ENCODE measurements at regions not wholly inside any gene's neighbourhood (a gene's known extent, or its start where the extent isn't known, plus 50 kb on each side); places are given as distances from the start of the nearest gene placed in this dataset.

DNA sequence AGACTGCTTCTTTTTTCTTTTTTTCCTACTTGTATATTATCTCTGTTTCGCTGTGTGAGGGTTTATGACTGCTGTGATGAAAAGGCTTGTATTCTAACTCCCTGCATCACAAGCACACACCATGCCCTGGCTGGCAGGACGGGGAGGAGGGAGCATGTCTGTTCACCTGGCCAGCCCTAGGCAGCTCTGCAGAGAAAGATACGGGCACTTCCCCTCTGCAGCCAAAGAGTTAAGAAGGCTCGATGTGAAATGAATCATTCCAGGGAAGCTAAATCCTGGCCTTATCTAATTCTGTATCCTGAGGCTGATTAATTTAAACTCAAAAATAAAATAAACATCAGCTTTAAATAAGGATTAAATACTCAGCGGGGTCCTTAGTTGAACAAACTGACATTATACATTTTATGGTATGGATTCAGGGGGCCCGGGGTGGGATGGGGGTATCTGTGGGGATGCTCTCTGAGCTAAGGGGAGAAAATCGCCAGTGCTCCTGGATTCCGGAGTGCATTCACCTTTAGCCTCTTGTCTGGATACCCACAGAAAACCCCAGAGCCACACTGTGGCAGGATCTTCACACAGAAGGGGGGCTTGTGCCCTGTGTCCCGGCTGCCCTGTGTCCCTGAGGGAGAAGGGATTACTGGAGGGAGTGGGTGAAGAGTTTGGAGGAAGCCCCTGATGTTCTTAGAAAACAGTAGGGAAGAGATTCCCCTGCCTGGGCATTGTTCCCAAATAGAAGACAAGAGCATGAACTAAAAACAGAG, 321.5 kb downstream of the NPHP4 start:
- H3K79me2 ChIP-seq (ENCODE audit: control insufficient read depth, low read length): no peaks in the 10 kb centered on the region
- no peaks in the 10 kb centered on the region for H4K20me1 ChIP-seq (ENCODE audit: control insufficient read depth, insufficient read depth, low read depth, low read length)
- H3K27ac ChIP-seq (ENCODE audit: low read depth, low read length): no peak overlapping the region
- no peaks in the 10 kb centered on the region for H3F3A ChIP-seq (ENCODE audit: control insufficient read depth, insufficient read depth)
- H3K4me3 ChIP-seq (ENCODE audit: low read length): no peak overlapping the region
- H3K4me2 ChIP-seq (ENCODE audit: low read length): no peak overlapping the region
- H3K27me3 ChIP-seq (ENCODE audit: control insufficient read depth, low read length): no peaks in the 10 kb centered on the region
- TF ChIP-seq CTCF (IDR thresholded peaks at IDR 0.05; ENCODE audit: low read depth, low read length, poor library complexity, severe bottlenecking): no peak
- no peak for TF ChIP-seq EZH2phosphoT487 (IDR thresholded peaks at IDR 0.05; ENCODE audit: borderline replicate concordance, low read length)
- H3K9me2 ChIP-seq (replicated peaks; ENCODE audit: control insufficient read depth, low read length): no peaks in the 10 kb centered on the region
- H3K4me1 ChIP-seq (ENCODE audit: control insufficient read depth, low read length): no peaks in the 10 kb centered on the region
- no peaks in the 10 kb centered on the region for H3K9me3 ChIP-seq (ENCODE audit: control insufficient read depth, insufficient read depth, low read length)
- no peaks in the 10 kb centered on the region for H3K36me3 ChIP-seq (ENCODE audit: control insufficient read depth, low read length)

- TF ChIP-seq EZH2phosphoT487 (IDR thresholded peaks at IDR 0.05; ENCODE audit: borderline replicate concordance, low read length) (no peak), CTCF (IDR thresholded peaks at IDR 0.05; ENCODE audit: low read depth, low read length, poor library complexity, severe bottlenecking) (no peak)
- H3F3A ChIP-seq (ENCODE audit: control insufficient read depth, insufficient read depth): no peaks in the 10 kb centered on the region
- no peaks in the 10 kb centered on the region for H3K9me2 ChIP-seq (replicated peaks; ENCODE audit: control insufficient read depth, low read length)
- H3K4me3 ChIP-seq (ENCODE audit: low read length): no peak overlapping the region
- H4K20me1 ChIP-seq (ENCODE audit: control insufficient read depth, insufficient read depth, low read depth, low read length): no peaks in the 10 kb centered on the region
- no peak overlapping the region for H3K4me2 ChIP-seq (ENCODE audit: low read length)
- H3K27me3 ChIP-seq (ENCODE audit: control insufficient read depth, low read length): no peaks in the 10 kb centered on the region
- no peaks in the 10 kb centered on the region for H3K9me3 ChIP-seq (ENCODE audit: control insufficient read depth, insufficient read depth, low read length)
- H3K27ac ChIP-seq (ENCODE audit: low read depth, low read length): no peak overlapping the region
- H3K36me3 ChIP-seq (ENCODE audit: control insufficient read depth, low read length): no peaks in the 10 kb centered on the region
- H3K4me1 ChIP-seq (ENCODE audit: control insufficient read depth, low read length): no peaks in the 10 kb centered on the region
- no peaks in the 10 kb centered on the region for H3K79me2 ChIP-seq (ENCODE audit: control insufficient read depth, low read length)
Observed at GRCh38 chr1:5667513-5668325, 324.5 kb downstream of the NPHP4 start.

DNA sequence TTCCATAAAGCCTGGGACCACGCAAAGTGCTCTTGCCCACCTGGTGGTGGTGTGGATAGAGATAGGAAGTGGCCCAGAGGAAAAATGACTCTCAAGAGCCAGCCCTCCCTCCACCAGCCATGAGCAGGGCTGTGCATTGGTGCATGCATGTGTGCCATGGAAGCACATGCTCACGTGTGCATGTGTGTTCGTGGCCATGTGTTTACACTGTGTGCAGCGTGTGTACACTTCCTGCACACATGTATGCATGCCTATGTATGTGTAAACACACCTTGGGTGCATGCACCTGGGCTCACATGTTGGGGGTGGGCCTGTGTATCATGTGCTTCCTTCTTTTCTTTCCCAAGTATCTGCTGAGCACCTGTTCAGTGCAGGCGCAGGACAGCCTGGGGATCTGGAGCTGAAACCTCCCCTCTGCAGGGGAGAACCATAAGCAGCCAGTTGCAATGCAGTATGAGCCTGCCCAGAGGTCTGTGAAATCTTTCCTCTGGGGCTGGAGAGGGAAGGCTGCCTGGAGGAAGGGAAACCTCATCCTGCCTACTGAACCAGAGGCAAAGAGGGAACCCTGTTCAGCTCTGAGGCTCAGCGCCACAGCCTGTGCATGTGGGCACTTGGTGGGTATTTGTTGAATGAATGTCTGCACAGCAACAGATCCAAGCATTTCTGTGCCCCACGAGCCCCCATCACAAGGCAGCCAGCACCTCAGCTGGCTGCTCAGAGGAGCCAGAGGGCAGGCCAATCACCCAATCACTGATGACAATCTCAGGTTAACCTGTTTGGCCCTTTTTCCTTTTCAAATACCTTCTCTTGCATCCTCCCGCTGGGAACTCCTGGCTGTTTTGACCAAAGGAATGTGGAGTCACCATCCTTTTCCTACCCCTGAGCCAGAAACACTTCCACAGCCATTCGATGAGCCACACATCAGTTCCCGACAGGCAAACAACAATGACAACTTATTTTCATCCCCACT, 327.0 kb downstream of the NPHP4 start:
- Histone ChIP-seq H4K20me1 (ENCODE audit: control insufficient read depth, insufficient read depth, low read depth, low read length) (no peaks in the 10 kb centered on the region), H3K9me3 (ENCODE audit: control insufficient read depth, insufficient read depth, low read length) (no peaks in the 10 kb centered on the region), H3K27ac (ENCODE audit: low read depth, low read length) (no peak overlapping the region), H3K4me2 (ENCODE audit: low read length) (no peak overlapping the region), H3K4me1 (ENCODE audit: control insufficient read depth, low read length) (no peaks in the 10 kb centered on the region), H3K4me3 (ENCODE audit: low read length) (no peak overlapping the region), H3K36me3 (ENCODE audit: control insufficient read depth, low read length) (no peaks in the 10 kb centered on the region), H3K27me3 (ENCODE audit: control insufficient read depth, low read length) (no peaks in the 10 kb centered on the region), H3F3A (ENCODE audit: control insufficient read depth, insufficient read depth) (no peaks in the 10 kb centered on the region), H3K79me2 (ENCODE audit: control insufficient read depth, low read length) (no peaks in the 10 kb centered on the region), H3K9me2 (replicated peaks; ENCODE audit: control insufficient read depth, low read length) (no peaks in the 10 kb centered on the region)
- no peak for TF ChIP-seq EZH2phosphoT487 (IDR thresholded peaks at IDR 0.05; ENCODE audit: borderline replicate concordance, low read length)
- no peak for TF ChIP-seq CTCF (IDR thresholded peaks at IDR 0.05; ENCODE audit: low read depth, low read length, poor library complexity, severe bottlenecking)

Measured in DOHH2 (cell line).